H1 (cell line): ENCODE measurements at regions not wholly inside any gene's neighbourhood (a gene's known extent, or its start where the extent isn't known, plus 50 kb on each side); places are given as distances from the start of the nearest gene placed in this dataset.

Experiments
- CHD7 ChIP-seq: fragments of 300-600 bp; sonication (generic); IDR thresholded peaks from 2 replicates; pipeline ENCODE4 v1.7.1; 2012; ENCODE audit warnings: low read length, moderate library complexity, mild to moderate bottlenecking, inconsistent platforms; ENCODE audit not compliant: insufficient replicate concordance

GRCh38 chr12:82242729-82243128 is 115.5 kb downstream of the CCDC59 start (continued):
- no peak for TF ChIP-seq CHD7
